Glutamatergic neuron (in vitro differentiated cells): ENCODE measurements at regions not wholly inside any gene's neighbourhood (a gene's known extent, or its start where the extent isn't known, plus 50 kb on each side); places are given as distances from the start of the nearest gene placed in this dataset.

Experiments
- DNase-seq: peaks from one replicate; pipeline ENCODE4 v3.0.0; 2022
- H3K27ac Mint-ChIP-seq: one replicate; pipeline ENCODE4 v1.8.0; 2020; ENCODE audit warnings: mild to moderate bottlenecking, mixed read lengths, inconsistent platforms; ENCODE audit not compliant: unreplicated experiment
- H3K27me3 Mint-ChIP-seq: one replicate; pipeline ENCODE4 v1.8.0; 2020; ENCODE audit warnings: mild to moderate bottlenecking, moderate library complexity, mixed read lengths, inconsistent platforms; ENCODE audit not compliant: unreplicated experiment
- H3K36me3 Mint-ChIP-seq: one replicate; pipeline ENCODE4 v1.8.0; 2020; ENCODE audit warnings: mild to moderate bottlenecking, mixed read lengths, inconsistent platforms; ENCODE audit not compliant: unreplicated experiment
- H3K4me1 Mint-ChIP-seq: one replicate; pipeline ENCODE4 v1.8.0; 2020; ENCODE audit warnings: mild to moderate bottlenecking, low read depth, mixed read lengths, inconsistent platforms; ENCODE audit not compliant: unreplicated experiment
- H3K4me3 Mint-ChIP-seq: one replicate; pipeline ENCODE4 v1.8.0; 2020; ENCODE audit warnings: mild to moderate bottlenecking, mixed read lengths, inconsistent platforms; ENCODE audit not compliant: unreplicated experiment
- H3K9me3 Mint-ChIP-seq: one replicate; pipeline ENCODE4 v1.8.0; 2020; ENCODE audit warnings: mild to moderate bottlenecking, moderate library complexity, mixed read lengths, inconsistent platforms; ENCODE audit not compliant: unreplicated experiment
- CTCF ChIP-seq: fragments of 200-600 bp; sonication (generic); IDR thresholded peaks from one replicate; pipeline ENCODE4 v1.5.0; 2021; ENCODE audit not compliant: partially characterized antibody, unreplicated experiment

- TF ChIP-seq CTCF: no peak
- Mint-ChIP-seq H3K27me3 (peaks cover 2% of the 10 kb centered on the region), H3K9me3 (peaks cover 3% of the 10 kb centered on the region)
Observed at GRCh38 chr3:64892671-64893309, 205.0 kb upstream of the ADAMTS9 start.

GRCh38 chr3:64891021-64891420, 203.2 kb upstream of the ADAMTS9 start:
- Mint-ChIP-seq H3K9me3 (no peaks in the 10 kb centered on the region), H3K4me1 (peaks cover 20% of the 10 kb centered on the region), H3K4me3 (no peak overlapping the region), H3K27ac (no peak overlapping the region), H3K36me3 (no peaks in the 10 kb centered on the region), H3K27me3 (no peaks in the 10 kb centered on the region)
- no peak for DNase-seq
- no peak for TF ChIP-seq CTCF

More at GRCh38 chr3:64892671-64893309, 205.0 kb upstream of the ADAMTS9 start:
- Mint-ChIP-seq H3K27ac (no peak overlapping the region), H3K4me3 (no peak overlapping the region), H3K4me1 (peaks cover 27% of the 10 kb centered on the region), H3K36me3 (no peaks in the 10 kb centered on the region)
- no peak for DNase-seq

- Mint-ChIP-seq H3K27me3 (no peaks in the 10 kb centered on the region), H3K4me3 (no peak overlapping the region), H3K27ac (no peak overlapping the region), H3K9me3 (no peaks in the 10 kb centered on the region), H3K36me3 (no peaks in the 10 kb centered on the region), H3K4me1 (peaks cover 16% of the 10 kb centered on the region)
- no peak for DNase-seq
- TF ChIP-seq CTCF: no peak
Observed at GRCh38 chr3:64890466-64890865, 202.7 kb upstream of the ADAMTS9 start.

GRCh38 chr3:64890006-64890405, 202.2 kb upstream of the ADAMTS9 start:
- TF ChIP-seq CTCF: no peak
- Mint-ChIP-seq H3K4me1 (peaks cover 12% of the 10 kb centered on the region), H3K4me3 (peak overlapping the region; percentile 43), H3K27ac (peak overlapping the region; percentile 73), H3K27me3 (no peaks in the 10 kb centered on the region), H3K36me3 (no peaks in the 10 kb centered on the region), H3K9me3 (no peaks in the 10 kb centered on the region)
- DNase-seq: peak; percentile 61

- no peaks in the 10 kb centered on the region for H3K9me3 Mint-ChIP-seq
- H3K27ac Mint-ChIP-seq: no peak overlapping the region
- DNase-seq: no peak
- no peaks in the 10 kb centered on the region for H3K27me3 Mint-ChIP-seq
- peaks cover 9% of the 10 kb centered on the region for H3K4me1 Mint-ChIP-seq
- H3K4me3 Mint-ChIP-seq: no peak overlapping the region
- H3K36me3 Mint-ChIP-seq: no peaks in the 10 kb centered on the region
- no peak for TF ChIP-seq CTCF
Observed at GRCh38 chr3:64888840-64889392, 201.1 kb upstream of the ADAMTS9 start.
